PC-9 (cell line): ENCODE measurements at regions not wholly inside any gene's neighbourhood (a gene's known extent, or its start where the extent isn't known, plus 50 kb on each side); places are given as distances from the start of the nearest gene placed in this dataset.

Experiments used
- BruUV-seq: library from RNA; stranded (reverse); fragments of 400-500 nt; replicated peaks from 2 replicates; lab custom pipeline; 2021; lab: Mats Ljungman, UMichigan
- CTCF ChIA-PET: fragments of 300-600 bp; sonication (Branson Sonifier 250); formaldehyde crosslinking; loops from one replicate; lab custom pipeline; 2022; ENCODE audit warnings: antibody characterized with exemption; lab: Charles Lee
- POLR2A ChIA-PET: fragments of 300-600 bp; sonication (Branson Sonifier 250); formaldehyde crosslinking; loops from one replicate; lab custom pipeline; 2022; ENCODE audit warnings: antibody characterized with exemption; ENCODE audit not compliant: unreplicated experiment; lab: Charles Lee
- DNase-seq, 2 experiments: peaks; one replicate each; pipeline versions ENCODE4 v3.0.0 to v3.0.0-alpha.2; 2015 to 2022; ENCODE audit warnings: mixed read lengths in 1 of 2
- H2AFZ ChIP-seq: fragments of 200-600 bp; sonication (generic); 2 replicates; pipeline ENCODE4 v1.8.1; 2017; ENCODE audit warnings: antibody characterized with exemption
- H3F3A ChIP-seq: fragments of 200-600 bp; sonication (generic); 2 replicates; pipeline ENCODE4 v1.8.1; 2017; ENCODE audit warnings: antibody characterized with exemption, mild to moderate bottlenecking, low read depth; ENCODE audit not compliant: insufficient read depth
- H3K27ac ChIP-seq: fragments of 200-600 bp; sonication (generic); 2 replicates; pipeline ENCODE4 v1.6.1; 2016; ENCODE audit warnings: mixed run types
- H3K27me3 ChIP-seq: fragments of 200-600 bp; sonication (generic); 2 replicates; pipeline ENCODE4 v1.6.1; 2016; ENCODE audit warnings: low read depth, mixed run types; ENCODE audit not compliant: insufficient read depth
- H3K36me3 ChIP-seq: fragments of 200-600 bp; sonication (generic); 2 replicates; pipeline ENCODE4 v1.6.1; 2016; ENCODE audit warnings: low read depth, mixed run types
- H3K4me1 ChIP-seq: fragments of 200-600 bp; sonication (generic); replicated peaks from 2 replicates; pipeline ENCODE4 v1.6.1; 2016; ENCODE audit warnings: mixed run types; ENCODE audit not compliant: insufficient read depth
- H3K4me2 ChIP-seq: fragments of 200-600 bp; sonication (generic); 2 replicates; pipeline ENCODE4 v1.6.1; 2017; ENCODE audit warnings: mixed run types
- H3K4me3 ChIP-seq: fragments of 200-600 bp; sonication (generic); 2 replicates; pipeline ENCODE4 v1.6.1; 2016; ENCODE audit warnings: mixed run types
- H3K79me2 ChIP-seq: fragments of 200-600 bp; sonication (generic); 2 replicates; pipeline ENCODE4 v1.6.1; 2017; ENCODE audit warnings: low read depth, mixed run types
- H3K9me2 ChIP-seq: fragments of 200-600 bp; sonication (generic); 2 replicates; pipeline ENCODE4 v1.8.1; 2017; ENCODE audit warnings: mild to moderate bottlenecking; ENCODE audit not compliant: insufficient read depth
- H3K9me3 ChIP-seq: fragments of 200-600 bp; sonication (generic); 2 replicates; pipeline ENCODE4 v1.8.1; 2016; ENCODE audit warnings: low read depth; ENCODE audit not compliant: insufficient read depth
- H4K20me1 ChIP-seq: fragments of 200-600 bp; sonication (generic); 2 replicates; pipeline ENCODE4 v1.8.1; 2017; ENCODE audit not compliant: insufficient read depth
- CTCF ChIP-seq: fragments of 200-600 bp; sonication (generic); conservative IDR thresholded peaks from 2 replicates; pipeline ENCODE4 v1.6.1; 2017; ENCODE audit warnings: mixed run types, antibody characterized with exemption, mild to moderate bottlenecking, moderate library complexity
- EZH2 ChIP-seq: fragments of 200-600 bp; sonication (generic); IDR thresholded peaks from 2 replicates; pipeline ENCODE4 v1.8.0; 2017; ENCODE audit warnings: antibody characterized with exemption, low read depth
- intact Hi-C: fragments of 100-400 bp; cut with micrococcal nuclease; formaldehyde crosslinking; loops from one replicate; pipeline ENCODE4 v1.10.0; 2022; ENCODE audit not compliant: unreplicated experiment

- H4K20me1 ChIP-seq: no peaks in the 10 kb centered on the region
- H3K27ac ChIP-seq: no peak overlapping the region
- no TSS peak for BruUV-seq
- no peak overlapping the region for H3K4me2 ChIP-seq
- no peaks in the 10 kb centered on the region for H3K9me2 ChIP-seq
- H3F3A ChIP-seq: no peaks in the 10 kb centered on the region
- no peaks in the 10 kb centered on the region for H3K79me2 ChIP-seq
- no peaks in the 10 kb centered on the region for H3K4me1 ChIP-seq
- H3K36me3 ChIP-seq: no peaks in the 10 kb centered on the region
- TF ChIP-seq CTCF: no peak
- no peak for TF ChIP-seq EZH2
- H3K4me3 ChIP-seq: no peak overlapping the region
- no peak for DNase-seq
- no peak overlapping the region for H2AFZ ChIP-seq
- ChIA-PET CTCF (no interaction called here), POLR2A (no interaction called here)
- no peaks in the 10 kb centered on the region for H3K9me3 ChIP-seq
- H3K27me3 ChIP-seq: no peaks in the 10 kb centered on the region
- intact Hi-C loops: no loop called here
Measured at GRCh38 chr15:94785091-94785490, 553.7 kb downstream of the MCTP2 start.

GRCh38 chr15:94791008-94791407 is 559.6 kb downstream of the MCTP2 start:
- no peak overlapping the region for H3K4me2 ChIP-seq
- no peaks in the 10 kb centered on the region for H3K36me3 ChIP-seq
- TF ChIP-seq CTCF: no peak
- no peak for TF ChIP-seq EZH2
- no peaks in the 10 kb centered on the region for H3K27me3 ChIP-seq
- no peaks in the 10 kb centered on the region for H4K20me1 ChIP-seq
- no peak overlapping the region for H3K4me3 ChIP-seq
- H3K9me3 ChIP-seq: no peaks in the 10 kb centered on the region
- ChIA-PET POLR2A (no interaction called here), CTCF (no interaction called here)
- H3F3A ChIP-seq: no peaks in the 10 kb centered on the region
- no peaks in the 10 kb centered on the region for H3K9me2 ChIP-seq
- no peak for DNase-seq
- BruUV-seq: no TSS peak
- H3K79me2 ChIP-seq: no peaks in the 10 kb centered on the region
- no peak overlapping the region for H3K27ac ChIP-seq
- no peaks in the 10 kb centered on the region for H3K4me1 ChIP-seq
- no peak overlapping the region for H2AFZ ChIP-seq
- intact Hi-C loops: no loop called here

GRCh38 chr15:94791510-94791909 is 560.1 kb downstream of the MCTP2 start:
- H3K4me3 ChIP-seq: no peak overlapping the region
- CTCF ChIA-PET: no interaction called here
- intact Hi-C loops: no loop called here

More at GRCh38 chr15:94791510-94791909, 560.1 kb downstream of the MCTP2 start:
- no TSS peak for BruUV-seq
- Histone ChIP-seq H3K27me3 (no peaks in the 10 kb centered on the region), H3K4me1 (no peaks in the 10 kb centered on the region), H3K9me3 (no peaks in the 10 kb centered on the region), H3K27ac (no peak overlapping the region), H3K36me3 (no peaks in the 10 kb centered on the region), H3K9me2 (no peaks in the 10 kb centered on the region), H4K20me1 (no peaks in the 10 kb centered on the region), H3F3A (no peaks in the 10 kb centered on the region), H2AFZ (no peak overlapping the region), H3K4me2 (no peak overlapping the region), H3K79me2 (no peaks in the 10 kb centered on the region)
- TF ChIP-seq EZH2 (no peak), CTCF (no peak)
- no peak for DNase-seq
- POLR2A ChIA-PET: no interaction called here
